ENCODE measurements at regions not wholly inside any gene's neighbourhood (a gene's known extent, or its start where the extent isn't known, plus 50 kb on each side); places are given as distances from the start of the nearest gene placed in this dataset.

DNA sequence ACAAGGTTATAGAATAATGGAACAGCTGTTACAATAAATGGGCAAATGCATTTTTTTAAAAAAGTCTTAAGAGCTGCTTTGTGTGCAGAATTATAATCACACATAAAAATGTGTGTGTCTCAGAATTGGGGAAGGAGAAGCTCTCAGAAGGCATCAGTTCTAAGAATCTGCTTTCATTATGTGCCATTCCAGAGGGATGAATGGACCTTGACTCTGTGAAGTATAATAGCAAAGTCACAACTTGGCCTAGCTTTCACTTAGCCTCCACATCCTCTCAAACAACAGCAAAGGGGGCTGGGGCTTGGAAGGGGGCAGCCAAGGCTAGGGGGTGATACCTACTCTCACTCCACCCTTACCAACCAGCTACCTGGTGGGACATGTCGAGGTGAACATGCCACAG, 265.0 kb downstream of the CDC5L start:
- TF ChIP-seq, protein P1, sequence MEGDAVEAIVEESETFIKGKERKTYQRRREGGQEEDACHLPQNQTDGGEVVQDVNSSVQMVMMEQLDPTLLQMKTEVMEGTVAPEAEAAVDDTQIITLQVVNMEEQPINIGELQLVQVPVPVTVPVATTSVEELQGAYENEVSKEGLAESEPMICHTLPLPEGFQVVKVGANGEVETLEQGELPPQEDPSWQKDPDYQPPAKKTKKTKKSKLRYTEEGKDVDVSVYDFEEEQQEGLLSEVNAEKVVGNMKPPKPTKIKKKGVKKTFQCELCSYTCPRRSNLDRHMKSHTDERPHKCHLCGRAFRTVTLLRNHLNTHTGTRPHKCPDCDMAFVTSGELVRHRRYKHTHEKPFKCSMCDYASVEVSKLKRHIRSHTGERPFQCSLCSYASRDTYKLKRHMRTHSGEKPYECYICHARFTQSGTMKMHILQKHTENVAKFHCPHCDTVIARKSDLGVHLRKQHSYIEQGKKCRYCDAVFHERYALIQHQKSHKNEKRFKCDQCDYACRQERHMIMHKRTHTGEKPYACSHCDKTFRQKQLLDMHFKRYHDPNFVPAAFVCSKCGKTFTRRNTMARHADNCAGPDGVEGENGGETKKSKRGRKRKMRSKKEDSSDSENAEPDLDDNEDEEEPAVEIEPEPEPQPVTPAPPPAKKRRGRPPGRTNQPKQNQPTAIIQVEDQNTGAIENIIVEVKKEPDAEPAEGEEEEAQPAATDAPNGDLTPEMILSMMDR (IDR thresholded peaks at IDR 0.05 in 8 of 11, conservative IDR thresholded peaks at IDR 0.05 in 3 of 11), result no peak
- no peak for TF ChIP-seq POLR2A (IDR thresholded peaks at IDR 0.05)
